ENCODE measurements at regions not wholly inside any gene's neighbourhood (a gene's known extent, or its start where the extent isn't known, plus 50 kb on each side); places are given as distances from the start of the nearest gene placed in this dataset.
"Not testable (repeated sequence)": the region's sequence is repeated elsewhere in the genome, so short reads cannot be mapped to it uniquely, and the experiment has no call there.

DNA sequence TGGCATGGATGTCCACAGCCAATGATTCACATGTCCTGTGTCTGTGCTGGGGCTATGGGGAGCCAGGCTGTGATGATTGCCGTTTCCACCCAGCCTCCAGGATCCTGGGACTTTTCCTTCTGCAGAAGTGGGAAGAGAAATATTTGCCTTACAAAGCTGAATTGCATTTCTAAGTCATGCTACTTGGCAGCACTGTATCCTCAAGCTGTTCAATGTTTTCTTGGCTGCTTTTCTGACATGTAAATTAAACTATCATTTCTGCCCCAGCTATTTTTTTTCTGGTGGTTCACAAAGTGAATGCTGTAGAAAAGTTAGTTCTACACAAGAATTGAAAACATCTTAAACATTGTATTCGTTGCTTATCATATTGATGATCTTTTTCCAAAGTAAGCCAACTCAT is 51.9 kb upstream of the TCERG1L start:
- Mint-ChIP-seq H3K9me3 (ENCODE audit: unreplicated experiment) (peaks cover 70% of the 10 kb centered on the region), H3K4me1 (ENCODE audit: unreplicated experiment) (no peaks in the 10 kb centered on the region), H3K4me3 (ENCODE audit: unreplicated experiment) (no peak overlapping the region), H3K36me3 (ENCODE audit: unreplicated experiment) (no peaks in the 10 kb centered on the region), H3K27ac (ENCODE audit: unreplicated experiment) (no peak overlapping the region), H3K27me3 (ENCODE audit: unreplicated experiment) (no peaks in the 10 kb centered on the region)
- no peak for DNase-seq (ENCODE audit: extremely low spot score, unreplicated experiment)
- TF ChIP-seq CTCF (IDR thresholded peaks at IDR 0.05), result no peak

DNA sequence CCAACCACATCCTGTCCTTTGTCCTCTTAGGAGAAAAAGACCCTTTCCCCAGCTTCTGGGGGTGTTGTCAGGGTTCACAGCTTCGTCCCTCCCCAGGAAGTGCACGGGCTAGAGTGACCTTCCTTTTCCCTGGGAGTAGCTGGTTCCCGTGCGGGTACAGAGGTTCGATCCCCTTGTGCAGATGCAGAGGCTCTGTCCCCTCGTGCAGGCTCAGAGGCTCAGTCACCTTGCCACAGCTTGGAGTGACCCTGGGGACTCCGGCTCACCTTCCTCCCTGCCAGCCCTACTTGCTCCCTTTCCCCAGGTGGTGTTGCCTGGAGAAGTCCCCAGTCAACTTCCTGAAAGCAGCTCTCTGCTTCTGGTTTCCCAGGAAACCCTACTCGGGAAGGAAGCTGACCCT is 60.0 kb upstream of the TCERG1L start:
- Mint-ChIP-seq H3K4me3 (ENCODE audit: unreplicated experiment) (no peak overlapping the region), H3K4me1 (ENCODE audit: unreplicated experiment) (no peaks in the 10 kb centered on the region), H3K9me3 (ENCODE audit: unreplicated experiment) (peaks cover 42% of the 10 kb centered on the region), H3K27me3 (ENCODE audit: unreplicated experiment) (no peaks in the 10 kb centered on the region), H3K36me3 (ENCODE audit: unreplicated experiment) (peaks cover 3% of the 10 kb centered on the region), H3K27ac (ENCODE audit: unreplicated experiment) (no peak overlapping the region)
- no peak for DNase-seq (ENCODE audit: extremely low spot score, unreplicated experiment)
- no peak for TF ChIP-seq CTCF (IDR thresholded peaks at IDR 0.05)

GRCh38 chr10:131381576-131381975 is 70.1 kb upstream of the TCERG1L start:
- H3K9me3 Mint-ChIP-seq (ENCODE audit: unreplicated experiment), result peaks cover 27% of the 10 kb centered on the region
- TF ChIP-seq CTCF (IDR thresholded peaks at IDR 0.05), result no peak
- peaks cover under 1% of the 10 kb centered on the region for H3K36me3 Mint-ChIP-seq (ENCODE audit: unreplicated experiment)
- no peak for DNase-seq (ENCODE audit: extremely low spot score, unreplicated experiment)
- H3K27ac Mint-ChIP-seq (ENCODE audit: unreplicated experiment), result no peak overlapping the region
- H3K4me1 Mint-ChIP-seq (ENCODE audit: unreplicated experiment), result no peaks in the 10 kb centered on the region
- no peak overlapping the region for H3K4me3 Mint-ChIP-seq (ENCODE audit: unreplicated experiment)
- H3K27me3 Mint-ChIP-seq (ENCODE audit: unreplicated experiment), result no peaks in the 10 kb centered on the region

DNA sequence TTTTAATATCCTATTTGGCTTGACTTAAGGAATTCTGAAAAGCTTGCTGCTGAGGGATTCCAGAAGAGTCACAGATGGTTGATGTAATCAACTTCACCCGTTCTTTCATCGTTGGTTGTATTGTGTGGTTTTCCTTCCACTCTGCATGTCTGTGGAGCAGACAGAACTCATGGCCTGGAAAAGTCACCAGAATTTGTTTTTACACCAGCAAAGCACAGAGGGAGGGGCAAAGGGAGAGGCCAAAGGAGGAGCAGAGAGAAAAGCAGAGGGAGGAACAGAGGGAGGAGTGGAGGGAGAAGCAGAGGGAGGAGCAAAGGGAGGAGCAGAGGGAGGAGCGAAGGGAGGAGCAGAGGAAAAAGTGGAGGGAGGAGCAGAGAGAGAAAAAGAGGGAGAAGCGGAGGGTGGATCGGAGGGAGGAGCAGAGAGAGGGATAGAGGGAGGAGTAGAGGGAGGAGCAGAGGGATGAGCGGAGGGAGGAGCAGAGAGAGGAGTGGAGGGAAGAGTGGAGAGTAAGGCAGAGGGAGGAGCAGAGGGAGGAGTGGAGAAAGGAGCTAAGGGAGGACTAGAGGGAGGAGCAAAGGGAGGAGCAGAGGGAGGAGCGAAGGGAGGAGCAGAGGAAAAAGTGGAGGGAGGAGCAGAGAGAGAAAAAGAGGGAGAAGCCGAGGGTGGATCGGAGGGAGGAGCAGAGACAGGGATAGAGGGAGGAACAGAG is 73.8 kb upstream of the TCERG1L start:
- not testable (repeated sequence) for DNase-seq (ENCODE audit: extremely low spot score, unreplicated experiment); H3K27me3 Mint-ChIP-seq (ENCODE audit: unreplicated experiment); H3K27ac Mint-ChIP-seq (ENCODE audit: unreplicated experiment); H3K4me1 Mint-ChIP-seq (ENCODE audit: unreplicated experiment); H3K36me3 Mint-ChIP-seq (ENCODE audit: unreplicated experiment); H3K4me3 Mint-ChIP-seq (ENCODE audit: unreplicated experiment)
- peaks cover 25% of the 10 kb centered on the region for H3K9me3 Mint-ChIP-seq (ENCODE audit: unreplicated experiment)

GRCh38 chr10:131387018-131387529 is 75.6 kb upstream of the TCERG1L start:
- no peaks in the 10 kb centered on the region for H3K36me3 Mint-ChIP-seq (ENCODE audit: unreplicated experiment)
- H3K4me3 Mint-ChIP-seq (ENCODE audit: unreplicated experiment), result no peak overlapping the region
- no peak for DNase-seq (ENCODE audit: extremely low spot score, unreplicated experiment)
- no peak for TF ChIP-seq CTCF (IDR thresholded peaks at IDR 0.05)
- H3K27me3 Mint-ChIP-seq (ENCODE audit: unreplicated experiment), result no peaks in the 10 kb centered on the region
- H3K4me1 Mint-ChIP-seq (ENCODE audit: unreplicated experiment), result no peaks in the 10 kb centered on the region
- peaks cover 34% of the 10 kb centered on the region for H3K9me3 Mint-ChIP-seq (ENCODE audit: unreplicated experiment)
- no peak overlapping the region for H3K27ac Mint-ChIP-seq (ENCODE audit: unreplicated experiment)

All from osteocyte (in vitro differentiated cells).